K562 (cell line): ENCODE measurements at regions not wholly inside any gene's neighbourhood (a gene's known extent, or its start where the extent isn't known, plus 50 kb on each side); places are given as distances from the start of the nearest gene placed in this dataset.

Experiments used
- CAMTA2 ChIP-seq: fragments of 250-450 bp; sonication (Bioruptor Pico); conservative IDR thresholded peaks from 2 replicates; pipeline ENCODE4 v1.5.1; 2022
- POLR2A ChIP-seq: fragments of 450-650 bp; conservative IDR thresholded peaks from 2 replicates; pipeline ENCODE4 v1.6.1; 2016
- U2AF1 ChIP-seq: fragments of 200-400 bp; formaldehyde crosslinking; optimal IDR thresholded peaks from 2 replicates; pipeline ENCODE3; 2017; ENCODE audit warnings: mild to moderate bottlenecking, low read depth, low read length, moderate library complexity
- TF ChIP-seq, protein P1 (sequence below): fragments of 450-650 bp; IDR thresholded peaks from one replicate; pipeline ENCODE4 v1.6.1; 2018; ENCODE audit warnings: mild to moderate bottlenecking, moderate library complexity; ENCODE audit not compliant: partially characterized antibody

DNA sequence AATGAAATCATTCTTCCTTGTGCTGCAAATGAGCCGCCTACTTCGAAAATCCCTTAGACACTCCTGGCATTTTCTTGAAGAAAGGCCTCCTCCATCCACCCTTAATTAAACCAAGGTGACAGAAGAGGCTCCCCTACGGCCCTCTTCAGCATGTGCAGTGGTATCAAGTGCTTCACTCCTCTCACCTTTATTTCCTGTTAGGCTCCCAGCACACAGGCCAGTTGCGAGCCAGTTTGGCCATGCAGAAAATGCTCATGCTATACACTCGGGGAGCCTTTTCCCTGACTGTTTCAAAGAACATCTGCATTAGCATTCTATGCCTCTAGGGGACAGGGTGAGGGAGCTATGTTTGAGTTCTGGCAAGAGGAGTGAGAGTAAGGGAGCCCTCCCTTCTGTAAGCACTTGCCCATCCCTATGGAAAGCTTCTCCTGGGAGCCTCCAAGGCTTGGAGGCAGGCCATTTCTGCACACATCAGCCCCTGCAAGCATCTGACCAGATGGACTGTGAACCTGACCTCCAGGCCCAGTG, 291.5 kb downstream of the RPS29 start:
- TF ChIP-seq, protein P1, sequence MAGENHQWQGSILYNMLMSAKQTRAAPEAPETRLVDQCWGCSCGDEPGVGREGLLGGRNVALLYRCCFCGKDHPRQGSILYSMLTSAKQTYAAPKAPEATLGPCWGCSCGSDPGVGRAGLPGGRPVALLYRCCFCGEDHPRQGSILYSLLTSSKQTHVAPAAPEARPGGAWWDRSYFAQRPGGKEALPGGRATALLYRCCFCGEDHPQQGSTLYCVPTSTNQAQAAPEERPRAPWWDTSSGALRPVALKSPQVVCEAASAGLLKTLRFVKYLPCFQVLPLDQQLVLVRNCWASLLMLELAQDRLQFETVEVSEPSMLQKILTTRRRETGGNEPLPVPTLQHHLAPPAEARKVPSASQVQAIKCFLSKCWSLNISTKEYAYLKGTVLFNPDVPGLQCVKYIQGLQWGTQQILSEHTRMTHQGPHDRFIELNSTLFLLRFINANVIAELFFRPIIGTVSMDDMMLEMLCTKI, result no peak
- TF ChIP-seq POLR2A (no peak), U2AF1 (no peak), CAMTA2 (no peak)
